GM18520 (cell line): ENCODE measurements at regions not wholly inside any gene's neighbourhood (a gene's known extent, or its start where the extent isn't known, plus 50 kb on each side); places are given as distances from the start of the nearest gene placed in this dataset.
"Not testable (repeated sequence)": the region's sequence is repeated elsewhere in the genome, so short reads cannot be mapped to it uniquely, and the experiment has no call there.

Experiments used
- ATAC-seq: cut with Tn5 transposase; IDR thresholded peaks from one replicate; pipeline ENCODE4 v1.9.1; 2021; ENCODE audit not compliant: unreplicated experiment

- ATAC-seq, result no peak
Observed at GRCh38 chr7:115227473-115228235, 305.8 kb downstream of the MDFIC start.

GRCh38 chr7:115226410-115226809, 304.5 kb downstream of the MDFIC start:
- ATAC-seq, result no peak

GRCh38 chr7:115224922-115225321, 303.0 kb downstream of the MDFIC start:
- ATAC-seq, result no peak

- ATAC-seq, result no peak
Observed at GRCh38 chr7:115223959-115224358, 302.1 kb downstream of the MDFIC start.

DNA sequence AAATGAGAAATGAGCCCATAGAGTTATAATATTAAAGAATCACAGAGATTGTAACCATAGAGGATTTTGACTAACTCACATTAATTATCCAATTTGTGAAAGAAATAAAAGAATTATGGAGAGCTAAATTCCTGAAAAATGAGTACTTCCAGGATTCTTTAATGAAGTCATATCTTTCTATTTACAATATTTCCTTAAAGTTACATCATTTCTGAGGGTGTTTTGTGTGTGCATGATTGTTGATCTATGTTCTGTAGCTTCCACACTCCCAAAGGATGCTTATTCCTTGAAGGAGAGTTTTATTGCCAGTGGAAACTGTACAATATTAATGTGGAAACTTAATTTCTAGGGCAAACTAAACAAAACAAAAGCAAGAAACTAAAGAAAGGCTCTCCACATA, 299.6 kb downstream of the MDFIC start:
- ATAC-seq, result no peak

- no peak for ATAC-seq
Observed at GRCh38 chr7:115218076-115218475, 296.2 kb downstream of the MDFIC start.

- no peak for ATAC-seq
Observed at GRCh38 chr7:115217373-115217772, 295.5 kb downstream of the MDFIC start.

DNA sequence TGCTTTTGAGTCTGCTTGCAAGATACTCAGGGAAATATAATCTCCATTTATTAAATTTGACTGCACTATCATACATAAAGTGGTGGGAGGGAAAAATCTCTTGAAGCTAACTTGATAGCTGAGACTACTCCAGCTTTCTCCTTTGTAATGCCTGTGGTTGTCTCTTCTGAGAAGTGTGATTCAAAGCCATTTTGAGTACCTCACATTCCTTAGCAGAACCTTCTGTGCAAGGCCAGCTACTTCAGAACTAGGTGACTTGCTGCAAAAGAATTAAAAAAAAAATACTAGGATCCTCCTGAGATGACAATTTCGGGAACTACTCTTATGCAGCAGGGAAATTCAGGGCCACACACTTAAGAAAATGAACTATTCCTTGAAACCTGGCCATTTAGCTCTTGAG, 294.8 kb downstream of the MDFIC start:
- ATAC-seq, result no peak

- no peak for ATAC-seq
Observed at GRCh38 chr7:115211171-115211570, 289.3 kb downstream of the MDFIC start.

- ATAC-seq, result no peak
Observed at GRCh38 chr7:115210552-115210951, 288.7 kb downstream of the MDFIC start.

DNA sequence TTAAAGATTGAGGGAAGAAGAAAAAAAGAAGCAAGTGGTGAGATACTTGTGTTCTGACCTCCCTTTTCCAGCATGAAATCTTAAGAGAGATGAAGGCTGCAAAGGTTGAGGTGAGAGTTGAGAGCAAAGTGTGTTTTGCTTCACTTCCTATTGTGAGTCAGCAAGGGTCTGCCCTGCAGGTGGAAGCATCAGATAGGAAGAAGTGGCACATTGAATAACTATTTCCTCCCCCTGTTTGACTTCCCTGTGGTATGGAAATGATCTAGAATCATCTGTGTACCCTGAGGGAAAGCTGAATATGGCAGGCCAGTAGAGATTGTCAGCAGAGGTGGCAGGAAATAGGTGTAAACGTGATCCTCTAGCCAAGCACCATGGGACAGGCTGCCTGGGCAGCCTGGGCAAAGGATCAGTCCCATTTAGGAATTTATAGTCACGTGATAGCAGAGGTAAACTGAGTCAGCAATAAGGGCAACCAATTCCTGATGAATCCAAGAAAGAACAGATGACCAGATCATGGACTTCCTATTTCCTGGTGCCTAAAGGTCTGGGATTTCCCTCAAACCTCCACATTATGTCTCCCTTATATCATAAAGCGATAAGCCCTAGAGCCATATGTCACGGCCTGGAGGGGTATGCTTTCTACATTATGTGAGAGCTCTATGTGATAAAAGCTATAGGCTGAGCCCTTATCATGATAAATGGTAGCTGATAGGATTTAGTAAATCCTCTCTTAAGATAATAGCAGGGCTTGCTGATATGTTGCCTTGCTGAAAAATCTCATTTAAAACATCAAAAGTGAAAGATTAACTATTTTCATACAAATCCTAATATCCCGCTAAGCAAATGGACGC, 287.0 kb downstream of the MDFIC start:
- no peak for ATAC-seq

GRCh38 chr7:115206374-115206773, 284.5 kb downstream of the MDFIC start:
- not testable (repeated sequence) for ATAC-seq

DNA sequence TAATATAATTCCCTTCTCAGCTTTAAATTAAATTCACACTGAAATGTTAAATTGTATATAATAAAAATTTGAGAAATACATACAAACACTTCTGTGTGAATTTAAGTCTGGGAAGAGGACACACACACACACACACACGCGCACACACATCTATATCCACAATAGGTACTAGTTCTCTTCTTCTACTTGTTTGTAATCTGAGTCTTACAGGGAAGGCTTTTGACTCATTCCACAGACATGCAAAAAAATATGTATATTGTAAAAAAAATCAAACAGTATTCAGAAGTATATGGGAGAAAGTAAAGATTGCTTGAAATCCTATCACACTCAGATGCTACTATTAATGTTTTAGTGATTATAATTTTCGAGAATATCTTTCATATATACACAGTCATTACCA, 276.2 kb downstream of the MDFIC start:
- no peak for ATAC-seq

DNA sequence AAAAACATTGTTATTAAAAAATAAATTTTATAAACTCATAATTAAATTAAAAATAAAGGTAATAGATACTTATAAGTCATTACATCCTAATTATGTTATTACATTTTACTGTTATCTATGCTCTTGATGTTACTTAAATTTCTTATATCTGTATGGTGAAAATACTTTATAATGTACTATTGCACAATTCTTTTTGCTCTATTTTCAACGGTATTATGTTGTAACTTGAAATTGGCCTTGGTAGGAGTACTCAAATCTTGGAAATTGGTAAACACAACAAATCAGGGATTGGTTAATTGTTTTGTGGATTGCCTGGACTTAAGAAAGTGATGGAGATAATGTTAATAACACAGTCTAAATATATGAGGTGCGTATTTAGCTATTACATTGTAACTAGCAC, 273.3 kb downstream of the MDFIC start:
- ATAC-seq, result no peak

- ATAC-seq, result no peak
Observed at GRCh38 chr7:115191526-115191925, 269.6 kb downstream of the MDFIC start.

GRCh38 chr7:115183431-115184057, 261.6 kb downstream of the MDFIC start:
- ATAC-seq, result no peak

DNA sequence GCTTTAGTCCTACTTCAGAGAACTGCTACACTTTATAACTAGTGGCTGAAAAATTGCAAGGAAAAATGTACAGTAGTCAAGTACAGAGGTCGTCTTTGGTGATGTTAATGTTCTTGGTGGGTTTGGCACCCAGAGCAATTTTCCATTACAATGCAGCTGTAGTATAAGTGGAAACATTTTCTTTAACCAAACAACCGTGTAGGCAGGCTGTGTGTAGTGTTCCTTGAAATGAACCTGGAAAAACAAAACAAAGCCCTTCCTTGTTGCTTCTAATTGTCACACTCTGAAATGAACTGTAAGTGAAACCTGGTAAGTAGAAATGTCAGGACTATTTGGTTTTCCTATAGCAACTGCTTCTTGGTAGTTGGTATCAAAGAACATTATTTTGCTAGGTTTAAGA, 256.9 kb downstream of the MDFIC start:
- no peak for ATAC-seq

DNA sequence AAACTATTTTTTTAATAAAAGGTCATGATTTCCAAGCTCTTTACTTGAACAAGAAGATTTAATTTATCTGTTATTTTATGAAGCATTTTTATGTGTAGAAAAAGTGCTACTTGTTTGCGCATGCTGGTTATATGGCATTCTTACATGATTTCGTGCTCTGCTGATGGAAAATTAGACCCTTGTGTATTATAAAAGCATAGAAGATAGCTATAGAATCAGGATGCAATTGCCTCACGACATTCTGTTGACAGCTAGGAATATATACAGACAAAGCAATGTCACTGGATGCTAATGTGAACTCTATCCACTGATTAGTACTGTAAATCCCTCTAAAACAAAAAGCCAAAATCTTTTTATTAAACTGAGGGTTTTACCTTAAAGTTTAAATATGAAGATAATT, 255.9 kb downstream of the MDFIC start:
- ATAC-seq, result no peak

- no peak for ATAC-seq
Observed at GRCh38 chr7:115177103-115177502, 255.2 kb downstream of the MDFIC start.

DNA sequence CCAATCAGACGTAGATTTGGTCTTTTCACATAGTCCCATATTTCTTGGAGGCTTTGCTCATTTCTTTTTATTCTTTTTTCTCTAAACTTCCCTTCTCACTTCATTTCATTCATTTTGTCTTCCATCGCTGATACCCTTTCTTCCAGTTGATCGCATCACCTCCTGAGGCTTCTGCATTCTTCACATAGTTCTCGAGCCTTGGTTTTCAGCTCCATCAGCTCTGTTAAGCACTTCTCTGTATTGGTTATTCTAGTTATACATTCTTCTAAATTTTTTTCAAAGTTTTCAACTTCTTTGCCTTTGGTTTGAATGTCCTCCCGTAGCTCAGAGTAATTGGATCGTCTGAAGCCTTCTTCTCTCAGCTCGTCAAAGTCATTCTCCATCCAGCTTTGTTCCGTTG, 250.5 kb downstream of the MDFIC start:
- ATAC-seq, result not testable (repeated sequence)

GRCh38 chr7:115153769-115154477, 232.0 kb downstream of the MDFIC start:
- ATAC-seq, result no peak
